LoVo (cell line): ENCODE measurements at regions not wholly inside any gene's neighbourhood (a gene's known extent, or its start where the extent isn't known, plus 50 kb on each side); places are given as distances from the start of the nearest gene placed in this dataset.

Source experiments
- DNase-seq: peaks from one replicate; pipeline ENCODE4 v3.0.0-alpha.2; 2016; ENCODE audit warnings: low spot score

DNA sequence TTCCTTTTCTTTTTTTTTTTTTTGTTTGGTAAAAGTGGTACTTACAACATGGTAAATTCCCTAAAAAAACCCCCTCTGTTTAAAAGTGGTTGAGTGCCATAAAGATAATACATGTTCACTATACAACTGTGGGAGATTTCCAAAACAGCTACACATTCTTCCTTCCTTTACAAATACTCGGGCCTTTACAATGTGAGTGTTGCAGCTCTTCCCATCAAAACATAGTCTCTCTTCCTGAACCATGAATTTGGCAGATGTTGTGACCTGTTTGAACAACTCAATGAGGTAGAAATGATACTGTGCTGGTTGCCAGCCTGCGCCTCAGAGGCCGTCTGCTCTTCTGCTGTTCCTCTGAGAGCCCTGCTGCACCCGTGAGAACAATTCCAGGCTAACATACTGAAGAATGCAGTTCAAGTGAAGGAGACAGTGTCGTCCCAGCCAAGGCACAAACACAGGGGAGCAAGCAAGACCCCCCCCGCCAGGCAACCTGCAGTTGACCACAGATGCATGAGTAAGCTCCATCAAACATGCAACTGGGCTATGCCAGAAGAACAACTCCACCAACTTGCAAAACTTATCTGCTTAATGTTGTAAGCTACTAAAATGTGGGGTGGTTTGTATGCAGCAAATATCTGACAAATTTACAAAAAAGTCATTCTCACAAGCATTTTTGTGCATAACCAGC, 645.0 kb downstream of the PCDH7 start:
- DNase-seq: no peak

- DNase-seq: no peak
Observed at GRCh38 chr4:31366041-31366440, 645.9 kb downstream of the PCDH7 start.

DNA sequence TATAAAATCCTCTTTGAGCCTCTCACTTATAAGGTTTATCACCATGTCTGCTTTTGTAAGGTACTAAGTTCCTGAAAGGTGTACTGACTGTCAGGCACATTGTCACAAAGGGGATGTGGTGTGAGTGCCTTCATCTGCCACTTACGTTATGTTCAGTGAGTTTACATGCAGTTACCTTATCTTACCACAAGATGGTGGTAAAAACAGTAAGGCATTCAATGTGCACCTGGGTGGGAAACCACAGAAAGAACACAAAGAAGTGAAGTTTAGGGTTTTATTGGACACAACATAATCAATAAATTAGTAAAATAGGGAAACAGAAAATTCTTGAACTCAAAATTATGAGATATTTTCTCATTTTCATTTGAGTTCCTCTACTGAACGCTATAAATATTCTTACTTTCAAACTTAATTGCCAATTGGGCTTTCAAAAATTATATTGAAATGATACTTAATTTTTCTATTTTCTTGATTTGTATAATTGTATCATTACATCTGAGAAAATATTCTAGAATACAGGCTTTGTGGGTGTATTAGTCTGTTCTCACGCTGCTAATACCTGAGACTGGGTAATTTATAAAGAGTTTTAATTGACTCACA, 650.8 kb downstream of the PCDH7 start:
- peak; percentile 46 for DNase-seq

GRCh38 chr4:31374256-31374960, 654.2 kb downstream of the PCDH7 start:
- DNase-seq: no peak

GRCh38 chr4:31375936-31376335, 655.8 kb downstream of the PCDH7 start:
- no peak for DNase-seq

GRCh38 chr4:31379364-31379763, 659.2 kb downstream of the PCDH7 start:
- DNase-seq: no peak

GRCh38 chr4:31383767-31384166, 663.6 kb downstream of the PCDH7 start:
- no peak for DNase-seq

DNA sequence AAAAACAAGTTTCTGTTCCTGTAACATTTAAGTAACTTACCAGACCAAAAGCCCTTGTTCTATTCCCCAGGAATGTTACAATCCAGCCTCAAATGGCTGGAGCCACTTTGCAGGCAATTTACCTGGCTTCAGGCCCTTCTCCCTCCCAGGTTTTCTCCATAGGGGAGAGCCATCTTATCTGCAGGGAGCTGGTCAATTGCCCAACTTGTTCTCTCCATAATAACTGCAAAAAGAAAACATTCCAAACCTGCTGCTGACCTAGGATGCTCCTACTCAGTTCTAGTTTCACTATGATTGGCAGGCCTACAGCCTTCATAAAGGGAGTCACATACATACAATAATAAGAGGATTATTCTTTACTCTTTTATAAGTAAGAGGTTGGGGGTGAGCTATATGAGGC, 670.7 kb downstream of the PCDH7 start:
- no peak for DNase-seq

GRCh38 chr4:31391976-31392375, 671.8 kb downstream of the PCDH7 start:
- DNase-seq: no peak

GRCh38 chr4:31392923-31393322, 672.8 kb downstream of the PCDH7 start:
- no peak for DNase-seq

DNA sequence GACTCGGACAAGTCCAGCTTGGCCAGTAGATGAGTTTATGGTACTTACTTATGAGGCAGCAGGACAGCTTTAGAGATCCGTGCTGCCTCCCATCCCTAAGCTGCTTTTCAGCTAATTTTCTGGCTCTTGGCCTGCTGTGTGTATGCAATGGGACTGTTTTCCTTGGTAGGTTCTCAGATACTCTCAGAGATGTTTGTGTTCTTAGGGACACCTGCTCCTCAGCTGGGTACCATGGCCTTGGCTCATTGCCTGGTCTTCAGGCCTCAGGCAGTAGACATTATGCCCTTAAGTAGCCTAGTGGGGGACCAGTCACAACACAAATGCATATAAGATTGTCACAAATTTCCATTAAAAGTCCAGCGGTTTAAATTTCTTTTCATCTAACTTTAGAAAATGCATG, 688.0 kb downstream of the PCDH7 start:
- DNase-seq: no peak

DNA sequence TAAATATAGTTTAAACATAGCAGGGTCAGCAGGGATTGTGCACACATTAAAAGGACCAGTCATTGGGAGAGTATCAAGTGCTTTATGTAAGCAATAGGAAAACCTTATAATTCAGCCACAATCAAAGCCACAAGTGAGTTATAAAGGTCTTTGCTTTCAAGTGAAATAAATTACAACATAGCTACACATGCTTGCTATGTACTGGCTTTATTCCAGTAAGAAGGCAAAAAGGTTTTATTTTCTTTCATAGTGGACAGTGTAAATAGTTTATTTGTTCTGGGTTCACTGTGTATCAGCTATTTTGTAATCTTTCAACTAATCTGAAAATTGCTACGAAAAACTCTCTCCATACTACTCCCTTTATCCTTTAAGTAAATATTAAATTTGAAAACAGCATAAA, 691.4 kb downstream of the PCDH7 start:
- peak; percentile 55 for DNase-seq

- no peak for DNase-seq
Observed at GRCh38 chr4:31415629-31416028, 695.5 kb downstream of the PCDH7 start.

- no peak for DNase-seq
Observed at GRCh38 chr4:31416498-31416897, 696.3 kb downstream of the PCDH7 start.

DNA sequence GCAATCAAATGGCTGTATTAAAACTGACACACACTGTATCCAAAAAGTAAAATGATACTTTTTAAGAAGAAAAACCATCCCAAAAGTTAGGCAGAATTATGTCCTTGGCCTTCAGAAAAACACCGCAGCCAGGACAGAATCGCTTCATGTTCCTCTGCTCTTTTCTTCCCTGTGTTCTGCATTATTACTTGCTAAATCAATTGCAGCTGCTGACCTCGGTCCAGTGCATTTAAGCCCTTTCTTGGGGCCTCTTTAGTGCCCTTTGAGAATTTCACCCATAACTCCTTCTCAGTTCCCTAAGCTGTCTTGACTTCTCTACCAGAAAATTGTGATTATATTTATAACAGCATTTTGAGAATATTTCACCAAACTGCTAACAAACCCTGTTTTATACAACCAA, 696.9 kb downstream of the PCDH7 start:
- DNase-seq: no peak

GRCh38 chr4:31422006-31422405, 701.8 kb downstream of the PCDH7 start:
- DNase-seq: no peak

DNA sequence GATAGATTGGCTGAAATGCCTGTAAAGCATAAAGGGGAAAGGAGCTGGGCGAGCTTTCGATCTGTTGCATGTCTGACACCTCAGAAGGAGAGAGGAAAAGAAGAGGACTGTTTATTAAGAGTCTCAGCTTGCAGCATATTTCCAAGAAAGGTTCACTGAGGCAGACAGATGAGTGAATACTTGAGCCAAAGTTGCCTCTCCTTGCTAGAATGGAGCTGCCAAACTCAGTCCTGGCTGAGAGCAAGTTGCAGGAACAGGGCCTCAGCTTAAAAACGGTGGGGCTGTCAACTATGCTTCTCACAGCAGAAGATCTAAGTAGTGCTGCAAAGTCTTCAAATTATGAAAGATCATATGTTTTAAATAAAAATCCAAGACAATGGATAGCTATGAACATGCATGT, 707.5 kb downstream of the PCDH7 start:
- DNase-seq: no peak

- no peak for DNase-seq
Observed at GRCh38 chr4:31442236-31442635, 722.1 kb downstream of the PCDH7 start.

- DNase-seq: no peak
Observed at GRCh38 chr4:31445526-31445925, 725.4 kb downstream of the PCDH7 start.

- no peak for DNase-seq
Observed at GRCh38 chr4:31455612-31456011, 735.4 kb downstream of the PCDH7 start.

DNA sequence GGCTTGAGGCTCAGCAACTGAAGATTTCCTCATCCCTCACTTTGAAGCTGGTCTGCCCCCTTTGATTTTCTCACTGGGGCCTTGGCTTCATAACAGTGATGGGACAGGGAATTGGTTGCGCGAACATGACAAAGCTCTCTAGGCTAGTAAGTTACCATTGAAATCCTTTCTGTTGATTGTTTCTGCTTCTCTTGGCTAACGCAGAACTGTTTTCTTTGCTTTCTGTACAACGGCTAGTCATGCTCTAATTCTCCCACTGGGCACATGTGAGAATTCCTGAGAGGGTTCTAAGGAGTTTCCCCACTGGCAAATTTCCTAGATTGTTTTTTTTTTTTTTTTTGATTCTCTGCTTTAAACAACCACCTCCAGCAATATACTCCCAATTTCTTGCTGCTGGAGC, 738.6 kb downstream of the PCDH7 start:
- DNase-seq: no peak

- peak; percentile 51 for DNase-seq
Observed at GRCh38 chr4:31461421-31461820, 741.3 kb downstream of the PCDH7 start.

DNA sequence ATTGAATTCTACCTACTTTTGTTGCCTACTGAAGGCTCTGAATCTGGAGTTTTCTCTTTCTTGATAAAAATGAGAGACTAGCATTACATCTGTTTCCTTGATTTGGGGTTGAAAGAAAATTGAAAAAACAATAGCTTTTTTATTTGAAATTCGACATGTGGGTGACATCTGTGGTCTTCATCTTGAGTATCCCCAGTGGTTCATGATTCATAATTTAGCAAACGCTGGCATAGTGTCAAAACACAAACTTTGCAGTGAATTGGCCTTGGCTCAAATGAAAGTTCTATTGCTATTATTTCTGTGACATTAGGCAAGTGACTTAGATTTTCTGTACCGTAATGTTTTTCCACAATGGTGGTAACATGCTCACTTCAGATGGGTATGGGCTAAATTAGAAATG, 747.6 kb downstream of the PCDH7 start:
- DNase-seq: no peak

- no peak for DNase-seq
Observed at GRCh38 chr4:31474221-31474620, 754.1 kb downstream of the PCDH7 start.
